ENCODE measurements at regions not wholly inside any gene's neighbourhood (a gene's known extent, or its start where the extent isn't known, plus 50 kb on each side); places are given as distances from the start of the nearest gene placed in this dataset.

GRCh38 chr5:155081618-155082017, 68.1 kb downstream of the KIF4B start:
- Histone ChIP-seq H3K4me3 (no peak overlapping the region), H3K4me1 (replicated peaks; ENCODE audit: insufficient read depth) (no peaks in the 10 kb centered on the region), H3K27ac (no peak overlapping the region), H3K79me2 (ENCODE audit: low read depth) (no peaks in the 10 kb centered on the region), H3K36me3 (ENCODE audit: low read depth) (no peaks in the 10 kb centered on the region), H3K4me2 (no peak overlapping the region), H3K27me3 (ENCODE audit: insufficient read depth, low read depth) (peaks cover 15% of the 10 kb centered on the region), H2AFZ (no peak overlapping the region), H3F3A (ENCODE audit: insufficient read depth, low read depth) (no peaks in the 10 kb centered on the region), H4K20me1 (ENCODE audit: insufficient read depth) (no peaks in the 10 kb centered on the region), H3K9me3 (ENCODE audit: insufficient read depth, low read depth) (no peaks in the 10 kb centered on the region), H3K9me2 (ENCODE audit: insufficient read depth) (no peaks in the 10 kb centered on the region)
- BruUV-seq (replicated peaks): no TSS peak
- intact Hi-C loops (cut with micrococcal nuclease; ENCODE audit: unreplicated experiment): no loop called here
- POLR2A ChIA-PET (ENCODE audit: unreplicated experiment): no interaction called here
- CTCF ChIA-PET: no interaction called here
- no peak for DNase-seq
- TF ChIP-seq EZH2 (IDR thresholded peaks at IDR 0.05; ENCODE audit: low read depth) (no peak), CTCF (conservative IDR thresholded peaks at IDR 0.05) (no peak)

DNA sequence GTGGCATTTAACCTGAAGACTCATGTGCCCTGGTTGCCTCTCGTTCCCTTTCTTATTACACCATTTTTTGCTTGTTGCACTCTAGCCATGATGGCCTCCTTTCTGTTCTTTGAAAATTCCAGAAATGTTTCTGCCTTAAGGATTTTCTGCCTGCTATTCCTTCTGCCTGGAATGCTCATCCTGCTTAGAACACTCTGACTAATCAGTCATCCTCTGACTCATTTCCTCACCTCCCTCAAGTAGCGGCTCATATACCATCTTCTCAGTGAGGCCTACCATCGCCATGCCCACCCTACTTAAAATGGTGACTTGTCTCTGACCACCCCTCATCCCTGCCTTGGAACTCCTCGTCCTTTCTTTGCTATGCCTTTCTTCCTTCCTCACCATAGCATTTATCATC, 68.8 kb downstream of the KIF4B start:
- H4K20me1 ChIP-seq (ENCODE audit: insufficient read depth): no peaks in the 10 kb centered on the region
- no peak overlapping the region for H3K4me2 ChIP-seq
- H3K9me3 ChIP-seq (ENCODE audit: insufficient read depth, low read depth): no peaks in the 10 kb centered on the region
- no peak overlapping the region for H2AFZ ChIP-seq
- H3F3A ChIP-seq (ENCODE audit: insufficient read depth, low read depth): no peaks in the 10 kb centered on the region
- no peak overlapping the region for H3K27ac ChIP-seq
- no peak for DNase-seq
- POLR2A ChIA-PET (ENCODE audit: unreplicated experiment): no interaction called here
- BruUV-seq (replicated peaks): no TSS peak
- no peaks in the 10 kb centered on the region for H3K36me3 ChIP-seq (ENCODE audit: low read depth)
- H3K79me2 ChIP-seq (ENCODE audit: low read depth): no peaks in the 10 kb centered on the region
- no peaks in the 10 kb centered on the region for H3K4me1 ChIP-seq (replicated peaks; ENCODE audit: insufficient read depth)
- H3K9me2 ChIP-seq (ENCODE audit: insufficient read depth): no peaks in the 10 kb centered on the region
- intact Hi-C loops (cut with micrococcal nuclease; ENCODE audit: unreplicated experiment): no loop called here
- TF ChIP-seq CTCF (conservative IDR thresholded peaks at IDR 0.05) (no peak), EZH2 (IDR thresholded peaks at IDR 0.05; ENCODE audit: low read depth) (no peak)
- CTCF ChIA-PET: no interaction called here
- H3K27me3 ChIP-seq (ENCODE audit: insufficient read depth, low read depth): peaks cover 7% of the 10 kb centered on the region
- no peak overlapping the region for H3K4me3 ChIP-seq

DNA sequence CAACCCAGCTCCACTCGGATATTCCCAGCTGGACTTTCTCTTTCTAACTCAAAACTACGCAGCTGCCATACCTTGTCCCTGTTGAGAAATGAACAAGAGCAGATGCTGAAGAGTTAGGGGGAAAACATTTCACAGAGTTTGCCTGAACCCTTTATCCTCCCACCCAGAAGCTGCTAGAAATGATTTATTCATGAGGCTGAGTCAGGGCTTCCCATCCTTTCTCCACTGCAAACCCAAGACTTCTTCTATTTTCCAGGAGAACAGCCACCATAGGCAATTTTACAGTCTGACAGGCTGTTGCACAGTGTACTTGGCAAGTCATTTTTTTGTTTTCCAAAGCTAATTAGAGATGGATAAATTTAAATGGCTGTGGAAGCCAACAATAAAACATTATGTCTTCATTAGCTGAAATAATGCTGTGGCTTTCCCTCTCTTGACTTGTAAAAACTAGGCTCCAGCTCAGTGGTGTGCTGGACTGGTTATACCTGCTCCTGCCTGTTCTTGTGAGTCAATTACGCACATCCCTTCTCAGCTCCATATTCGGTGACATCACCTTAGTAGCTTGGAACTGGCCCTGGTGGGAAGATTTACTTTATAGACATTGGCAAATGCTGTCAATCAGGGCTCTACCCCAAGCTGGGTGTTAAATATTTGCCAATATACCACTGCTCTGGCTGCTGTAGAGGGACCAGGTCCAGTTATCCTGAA, 71.9 kb downstream of the KIF4B start:
- Histone ChIP-seq H3K9me2 (ENCODE audit: insufficient read depth) (no peaks in the 10 kb centered on the region), H3K4me3 (no peak overlapping the region), H3K4me1 (replicated peaks; ENCODE audit: insufficient read depth) (no peaks in the 10 kb centered on the region), H3K4me2 (no peak overlapping the region), H3F3A (ENCODE audit: insufficient read depth, low read depth) (no peaks in the 10 kb centered on the region), H2AFZ (no peak overlapping the region), H3K9me3 (ENCODE audit: insufficient read depth, low read depth) (no peaks in the 10 kb centered on the region), H3K27ac (no peak overlapping the region), H3K36me3 (ENCODE audit: low read depth) (no peaks in the 10 kb centered on the region), H4K20me1 (ENCODE audit: insufficient read depth) (no peaks in the 10 kb centered on the region), H3K79me2 (ENCODE audit: low read depth) (no peaks in the 10 kb centered on the region), H3K27me3 (ENCODE audit: insufficient read depth, low read depth) (no peaks in the 10 kb centered on the region)
- no peak for TF ChIP-seq EZH2 (IDR thresholded peaks at IDR 0.05; ENCODE audit: low read depth)
- no peak for TF ChIP-seq CTCF (conservative IDR thresholded peaks at IDR 0.05)
- no peak for DNase-seq
- POLR2A ChIA-PET (ENCODE audit: unreplicated experiment): no interaction called here
- BruUV-seq (replicated peaks): no TSS peak
- CTCF ChIA-PET: no interaction called here
- intact Hi-C loops (cut with micrococcal nuclease; ENCODE audit: unreplicated experiment): no loop called here

All from PC-9 (cell line).